KMS-11 (cell line): ENCODE measurements at regions not wholly inside any gene's neighbourhood (a gene's known extent, or its start where the extent isn't known, plus 50 kb on each side); places are given as distances from the start of the nearest gene placed in this dataset.

Experiments used
- H2AFZ ChIP-seq: fragments of 200-600 bp; sonication (generic); 2 replicates; pipeline ENCODE4 v1.6.1; 2016; ENCODE audit warnings: antibody characterized with exemption, mixed run types, low read depth
- H3K27ac ChIP-seq: fragments of 200-600 bp; sonication (generic); 2 replicates; pipeline ENCODE4 v1.6.1; 2016; ENCODE audit warnings: mild to moderate bottlenecking, mixed run types
- H3K27me3 ChIP-seq: fragments of 200-600 bp; sonication (generic); 2 replicates; pipeline ENCODE4 v1.6.1; 2017; ENCODE audit warnings: mild to moderate bottlenecking, low read depth, mixed run types, moderate library complexity; ENCODE audit not compliant: insufficient read depth
- H3K36me3 ChIP-seq: fragments of 200-600 bp; sonication (generic); 2 replicates; pipeline ENCODE4 v1.6.1; 2017; ENCODE audit warnings: mild to moderate bottlenecking, mixed run types; ENCODE audit not compliant: insufficient read depth
- H3K4me1 ChIP-seq: fragments of 200-600 bp; sonication (generic); 2 replicates; pipeline ENCODE4 v1.6.1; 2016; ENCODE audit warnings: mild to moderate bottlenecking, low read depth, mixed run types; ENCODE audit not compliant: poor library complexity, severe bottlenecking
- H3K4me2 ChIP-seq: fragments of 200-600 bp; sonication (generic); 2 replicates; pipeline ENCODE4 v1.7.0; 2016; ENCODE audit warnings: mild to moderate bottlenecking, mixed run types
- H3K4me3 ChIP-seq: fragments of 200-600 bp; sonication (generic); IDR thresholded peaks from 2 replicates; pipeline ENCODE4 v1.6.1; 2017; ENCODE audit warnings: low read depth, low read length, mixed read lengths; ENCODE audit not compliant: insufficient read depth
- H3K79me2 ChIP-seq: fragments of 200-600 bp; sonication (generic); 2 replicates; pipeline ENCODE4 v1.6.1; 2016; ENCODE audit warnings: low read depth, mixed run types; ENCODE audit not compliant: insufficient read depth
- H3K9ac ChIP-seq: fragments of 200-600 bp; sonication (generic); 2 replicates; pipeline ENCODE4 v1.6.1; 2016; ENCODE audit warnings: mild to moderate bottlenecking, mixed run types
- H4K20me1 ChIP-seq: fragments of 200-600 bp; sonication (generic); 2 replicates; pipeline ENCODE4 v1.6.1; 2016; ENCODE audit warnings: mild to moderate bottlenecking, mixed run types; ENCODE audit not compliant: insufficient read depth
- CTCF ChIP-seq: fragments of 200-600 bp; sonication (generic); conservative IDR thresholded peaks from 2 replicates; pipeline ENCODE4 v1.6.1; 2017; ENCODE audit warnings: low read depth, mild to moderate bottlenecking, antibody characterized with exemption, low read length, moderate library complexity, mixed read lengths

GRCh38 chr13:88176231-88176630, 505.1 kb downstream of the SLITRK5 start:
- H3K4me1 ChIP-seq: no peaks in the 10 kb centered on the region
- H3K27ac ChIP-seq: no peak overlapping the region
- H3K9ac ChIP-seq: no peak overlapping the region
- no peak for TF ChIP-seq CTCF
- no peak overlapping the region for H3K4me2 ChIP-seq
- no peaks in the 10 kb centered on the region for H3K79me2 ChIP-seq
- no peaks in the 10 kb centered on the region for H3K27me3 ChIP-seq
- no peaks in the 10 kb centered on the region for H4K20me1 ChIP-seq
- H3K4me3 ChIP-seq: no peak overlapping the region
- no peaks in the 10 kb centered on the region for H3K36me3 ChIP-seq
- H2AFZ ChIP-seq: no peak overlapping the region

GRCh38 chr13:88183440-88183839, 512.3 kb downstream of the SLITRK5 start:
- TF ChIP-seq CTCF: no peak
- Histone ChIP-seq H2AFZ (no peak overlapping the region), H3K36me3 (no peaks in the 10 kb centered on the region), H3K27me3 (no peaks in the 10 kb centered on the region), H3K4me2 (no peak overlapping the region), H3K79me2 (no peaks in the 10 kb centered on the region), H3K4me1 (no peaks in the 10 kb centered on the region), H3K4me3 (no peak overlapping the region), H4K20me1 (no peaks in the 10 kb centered on the region), H3K9ac (no peak overlapping the region), H3K27ac (no peak overlapping the region)

- Histone ChIP-seq H3K27me3 (no peaks in the 10 kb centered on the region), H4K20me1 (no peaks in the 10 kb centered on the region), H3K36me3 (no peaks in the 10 kb centered on the region), H3K27ac (no peak overlapping the region), H3K79me2 (no peaks in the 10 kb centered on the region), H3K4me3 (no peak overlapping the region), H3K4me2 (no peak overlapping the region), H3K9ac (no peak overlapping the region), H2AFZ (no peak overlapping the region), H3K4me1 (no peaks in the 10 kb centered on the region)
- TF ChIP-seq CTCF: no peak
Measured at GRCh38 chr13:88188986-88189385, 517.8 kb downstream of the SLITRK5 start.

- Histone ChIP-seq H3K4me1 (no peaks in the 10 kb centered on the region), H3K9ac (no peak overlapping the region), H3K79me2 (no peaks in the 10 kb centered on the region), H3K27ac (no peak overlapping the region), H4K20me1 (no peaks in the 10 kb centered on the region), H2AFZ (no peak overlapping the region), H3K4me2 (no peak overlapping the region), H3K4me3 (no peak overlapping the region), H3K36me3 (no peaks in the 10 kb centered on the region), H3K27me3 (no peaks in the 10 kb centered on the region)
- no peak for TF ChIP-seq CTCF
Measured at GRCh38 chr13:88189728-88190127, 518.6 kb downstream of the SLITRK5 start.

GRCh38 chr13:88196106-88196505, 524.9 kb downstream of the SLITRK5 start:
- no peak for TF ChIP-seq CTCF
- Histone ChIP-seq H3K4me2 (no peak overlapping the region), H3K79me2 (no peaks in the 10 kb centered on the region), H3K27me3 (no peaks in the 10 kb centered on the region), H2AFZ (no peak overlapping the region), H3K4me1 (no peaks in the 10 kb centered on the region), H3K4me3 (no peak overlapping the region), H3K27ac (no peak overlapping the region), H3K36me3 (no peaks in the 10 kb centered on the region), H3K9ac (no peak overlapping the region), H4K20me1 (no peaks in the 10 kb centered on the region)
